Type B pancreatic cell (in vitro differentiated cells): ENCODE measurements at regions not wholly inside any gene's neighbourhood (a gene's known extent, or its start where the extent isn't known, plus 50 kb on each side); places are given as distances from the start of the nearest gene placed in this dataset.
A peak's percentile ranks its signal among the peaks of the same experiment; 100 is the strongest.

Experiments
- DNase-seq: peaks from one replicate; pipeline ENCODE4 v3.0.0; 2021; ENCODE audit warnings: mixed read lengths; ENCODE audit not compliant: unreplicated experiment; ENCODE audit errors: extremely low spot score
- H3K27ac Mint-ChIP-seq: 2 replicates; pipeline ENCODE4 v1.8.0; 2021; ENCODE audit warnings: mild to moderate bottlenecking, mixed read lengths
- H3K27me3 Mint-ChIP-seq: 2 replicates; pipeline ENCODE4 v1.8.0; 2021; ENCODE audit warnings: mixed read lengths
- H3K36me3 Mint-ChIP-seq: 2 replicates; pipeline ENCODE4 v1.8.0; 2021; ENCODE audit warnings: mixed read lengths
- H3K4me1 Mint-ChIP-seq: one replicate; pipeline ENCODE4 v1.8.0; 2021; ENCODE audit warnings: mixed read lengths; ENCODE audit not compliant: unreplicated experiment
- H3K4me3 Mint-ChIP-seq: 2 replicates; pipeline ENCODE4 v1.8.0; 2021; ENCODE audit warnings: mild to moderate bottlenecking, mixed read lengths
- H3K9me3 Mint-ChIP-seq: 2 replicates; pipeline ENCODE4 v1.8.0; 2021; ENCODE audit warnings: mixed read lengths
- TF ChIP-seq, protein P1 (sequence below): fragments of 200-600 bp; sonication (generic); conservative IDR thresholded peaks from 2 replicates; pipeline ENCODE4 v1.5.0; 2021; ENCODE audit warnings: antibody characterized with exemption, mild to moderate bottlenecking

DNA sequence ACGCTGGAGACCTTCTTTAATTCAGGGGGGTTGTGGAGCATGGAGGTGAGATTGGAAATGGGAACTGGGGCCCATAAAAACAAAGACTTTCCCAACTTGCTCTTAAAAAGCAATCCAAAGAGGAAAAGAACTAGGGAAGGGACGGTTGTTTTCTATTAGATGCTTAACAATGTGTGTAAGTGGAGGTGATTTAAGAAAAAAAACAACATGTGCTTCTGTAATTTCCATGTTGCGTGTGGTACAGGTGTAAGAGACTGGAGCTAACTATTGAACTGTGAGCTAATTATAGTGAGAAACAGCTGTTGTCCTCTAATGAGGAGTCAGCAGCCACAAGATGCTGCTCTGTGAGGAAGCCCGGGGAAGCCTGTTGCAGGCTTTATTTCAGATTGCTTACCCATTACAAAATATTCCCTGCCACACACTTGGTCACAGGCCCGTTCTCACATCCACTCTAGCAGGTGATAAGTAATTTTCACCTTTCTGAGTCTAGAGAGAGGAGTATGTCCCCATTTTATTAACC, 280.6 kb upstream of the PARD3B start:
- H3K4me3 Mint-ChIP-seq, result peak overlapping the region; percentile 52

DNA sequence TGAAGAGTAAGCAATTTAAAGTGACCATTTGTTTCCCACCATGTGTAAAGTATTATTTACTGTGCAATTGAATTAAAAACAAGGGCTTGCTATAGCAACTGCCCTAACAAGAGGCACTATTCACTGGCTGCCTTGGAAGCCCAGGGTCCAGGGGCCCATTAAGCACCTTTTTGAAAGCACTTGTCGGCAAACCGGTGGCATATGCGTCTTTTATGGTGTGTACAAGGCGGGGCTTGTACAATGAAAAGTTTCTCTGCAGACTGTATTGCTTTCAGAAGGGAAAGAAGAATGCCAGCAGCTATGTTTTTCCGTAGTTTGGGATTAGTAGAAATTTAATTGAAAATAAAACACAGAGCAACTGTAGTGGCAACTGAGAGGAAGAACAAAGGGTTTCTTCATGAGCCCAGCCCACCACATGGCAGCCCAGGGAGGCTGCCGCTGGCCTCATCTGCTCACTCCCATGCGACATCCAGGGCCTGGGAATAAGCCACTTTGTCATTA, 279.5 kb upstream of the PARD3B start:
- Mint-ChIP-seq H3K27ac (no peak overlapping the region), H3K9me3 (no peaks in the 10 kb centered on the region), H3K4me1 (peaks cover 57% of the 10 kb centered on the region), H3K36me3 (no peaks in the 10 kb centered on the region), H3K4me3 (no peak overlapping the region), H3K27me3 (peaks cover 11% of the 10 kb centered on the region)
- no peak for DNase-seq
- TF ChIP-seq, protein P1, sequence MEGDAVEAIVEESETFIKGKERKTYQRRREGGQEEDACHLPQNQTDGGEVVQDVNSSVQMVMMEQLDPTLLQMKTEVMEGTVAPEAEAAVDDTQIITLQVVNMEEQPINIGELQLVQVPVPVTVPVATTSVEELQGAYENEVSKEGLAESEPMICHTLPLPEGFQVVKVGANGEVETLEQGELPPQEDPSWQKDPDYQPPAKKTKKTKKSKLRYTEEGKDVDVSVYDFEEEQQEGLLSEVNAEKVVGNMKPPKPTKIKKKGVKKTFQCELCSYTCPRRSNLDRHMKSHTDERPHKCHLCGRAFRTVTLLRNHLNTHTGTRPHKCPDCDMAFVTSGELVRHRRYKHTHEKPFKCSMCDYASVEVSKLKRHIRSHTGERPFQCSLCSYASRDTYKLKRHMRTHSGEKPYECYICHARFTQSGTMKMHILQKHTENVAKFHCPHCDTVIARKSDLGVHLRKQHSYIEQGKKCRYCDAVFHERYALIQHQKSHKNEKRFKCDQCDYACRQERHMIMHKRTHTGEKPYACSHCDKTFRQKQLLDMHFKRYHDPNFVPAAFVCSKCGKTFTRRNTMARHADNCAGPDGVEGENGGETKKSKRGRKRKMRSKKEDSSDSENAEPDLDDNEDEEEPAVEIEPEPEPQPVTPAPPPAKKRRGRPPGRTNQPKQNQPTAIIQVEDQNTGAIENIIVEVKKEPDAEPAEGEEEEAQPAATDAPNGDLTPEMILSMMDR, result no peak

More for the DNA sequence above, 280.6 kb upstream of the PARD3B start:
- Mint-ChIP-seq H3K27me3 (peaks cover 11% of the 10 kb centered on the region), H3K27ac (no peak overlapping the region), H3K4me1 (peaks cover 66% of the 10 kb centered on the region), H3K36me3 (no peaks in the 10 kb centered on the region), H3K9me3 (no peaks in the 10 kb centered on the region)
- TF ChIP-seq, protein P1, result no peak
- DNase-seq, result no peak

DNA sequence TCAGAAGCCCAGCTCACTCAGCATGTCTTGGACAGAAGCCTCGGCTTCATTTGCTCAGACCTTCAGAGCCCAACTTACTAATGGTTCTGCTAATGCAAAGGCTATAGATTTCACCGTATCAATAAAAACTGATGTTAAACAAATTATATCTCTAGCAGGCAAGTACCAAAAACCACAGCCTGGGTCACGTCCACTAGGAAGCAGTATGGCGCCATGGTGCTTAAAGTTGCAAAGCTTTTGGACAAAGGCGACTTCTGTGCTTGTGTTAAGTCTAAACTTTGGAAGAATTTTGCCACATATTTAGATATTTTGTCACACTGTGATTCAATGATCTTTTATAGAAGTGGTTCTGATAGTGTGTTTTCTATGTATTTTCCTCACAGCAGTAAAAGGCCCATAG, 276.8 kb upstream of the PARD3B start:
- Mint-ChIP-seq H3K27me3 (peaks cover 4% of the 10 kb centered on the region), H3K4me3 (no peak overlapping the region), H3K4me1 (peaks cover 45% of the 10 kb centered on the region), H3K9me3 (no peaks in the 10 kb centered on the region), H3K27ac (no peak overlapping the region), H3K36me3 (no peaks in the 10 kb centered on the region)
- DNase-seq, result no peak
- TF ChIP-seq, protein P1, result peak; percentile 22

DNA sequence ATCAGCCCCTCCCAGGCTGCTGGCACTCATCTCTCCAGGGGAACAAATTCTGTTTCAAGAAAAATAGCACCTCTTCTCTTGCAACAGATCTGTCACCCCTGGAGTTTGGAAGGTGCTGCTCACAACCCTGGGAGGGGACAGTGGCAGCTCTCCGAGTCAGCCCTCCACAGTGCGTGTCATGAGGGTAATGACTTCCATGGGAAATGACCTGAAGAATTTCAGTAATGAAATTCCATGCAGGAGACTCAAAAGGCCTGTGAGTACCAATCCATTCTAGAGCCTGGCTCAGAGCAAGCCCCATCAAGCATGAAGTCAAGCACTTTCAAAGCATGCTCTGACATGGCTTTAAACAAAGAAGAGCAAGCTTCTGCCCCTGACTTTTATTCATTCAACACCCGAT, 276.3 kb upstream of the PARD3B start:
- no peak for DNase-seq
- Mint-ChIP-seq H3K9me3 (no peaks in the 10 kb centered on the region), H3K4me1 (peaks cover 42% of the 10 kb centered on the region), H3K36me3 (no peaks in the 10 kb centered on the region), H3K4me3 (no peak overlapping the region), H3K27me3 (peaks cover 4% of the 10 kb centered on the region), H3K27ac (no peak overlapping the region)
- TF ChIP-seq, protein P1, result no peak

DNA sequence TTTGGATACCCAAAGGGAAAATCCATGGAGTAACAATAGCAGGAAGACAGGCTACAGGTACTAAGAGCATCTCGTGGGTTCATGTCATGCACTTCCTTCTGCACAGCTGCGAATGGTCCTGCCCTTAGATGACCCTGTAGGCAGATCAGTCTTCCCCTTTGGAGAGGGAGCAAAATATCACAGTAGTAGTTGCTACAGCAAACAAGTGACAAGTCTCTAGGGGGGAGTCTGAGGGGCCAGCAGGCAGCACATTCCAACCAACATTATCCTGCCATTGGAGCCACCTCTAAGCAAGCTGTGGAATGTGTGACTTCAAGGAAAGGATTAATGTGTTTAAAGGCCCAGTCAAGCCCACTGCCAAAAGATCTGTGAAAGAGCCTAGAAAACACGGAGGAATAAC, 273.2 kb upstream of the PARD3B start:
- H3K4me3 Mint-ChIP-seq, result no peak overlapping the region
- peaks cover 12% of the 10 kb centered on the region for H3K4me1 Mint-ChIP-seq
- H3K36me3 Mint-ChIP-seq, result no peaks in the 10 kb centered on the region
- H3K27me3 Mint-ChIP-seq, result peaks cover 10% of the 10 kb centered on the region
- no peaks in the 10 kb centered on the region for H3K9me3 Mint-ChIP-seq
- no peak overlapping the region for H3K27ac Mint-ChIP-seq
- TF ChIP-seq, protein P1, result no peak
- no peak for DNase-seq
